GM19328 (cell line): ENCODE measurements at regions not wholly inside any gene's neighbourhood (a gene's known extent, or its start where the extent isn't known, plus 50 kb on each side); places are given as distances from the start of the nearest gene placed in this dataset.

Experiments used
- ATAC-seq: cut with Tn5 transposase; IDR thresholded peaks from one replicate; pipeline ENCODE4 v1.9.1; 2021; ENCODE audit warnings: mild to moderate bottlenecking, moderate library complexity; ENCODE audit not compliant: unreplicated experiment

- ATAC-seq: no peak
Observed at GRCh38 chr10:129020651-129021330, 446.2 kb upstream of the MGMT start.

- ATAC-seq: no peak
Observed at GRCh38 chr10:129021594-129022304, 445.3 kb upstream of the MGMT start.

- ATAC-seq: no peak
Observed at GRCh38 chr10:129023082-129023481, 444.0 kb upstream of the MGMT start.

- no peak for ATAC-seq
Observed at GRCh38 chr10:129024046-129024445, 443.0 kb upstream of the MGMT start.

- no peak for ATAC-seq
Observed at GRCh38 chr10:129025787-129026186, 441.3 kb upstream of the MGMT start.

- no peak for ATAC-seq
Observed at GRCh38 chr10:129027906-129028305, 439.1 kb upstream of the MGMT start.

- no peak for ATAC-seq
Observed at GRCh38 chr10:129028451-129028850, 438.6 kb upstream of the MGMT start.

- ATAC-seq: no peak
Observed at GRCh38 chr10:129029051-129029450, 438.0 kb upstream of the MGMT start.

- ATAC-seq: no peak
Observed at GRCh38 chr10:129029851-129030602, 437.0 kb upstream of the MGMT start.

GRCh38 chr10:129030603-129030895, 436.5 kb upstream of the MGMT start:
- no peak for ATAC-seq

GRCh38 chr10:129030996-129031843, 435.8 kb upstream of the MGMT start:
- peak; percentile 64 for ATAC-seq

GRCh38 chr10:129031844-129032150, 435.2 kb upstream of the MGMT start:
- no peak for ATAC-seq

GRCh38 chr10:129032372-129033313, 434.4 kb upstream of the MGMT start:
- no peak for ATAC-seq

- no peak for ATAC-seq
Observed at GRCh38 chr10:129033340-129033739, 433.7 kb upstream of the MGMT start.

GRCh38 chr10:129033790-129034272, 433.2 kb upstream of the MGMT start:
- no peak for ATAC-seq

- no peak for ATAC-seq
Observed at GRCh38 chr10:129035052-129035827, 431.8 kb upstream of the MGMT start.

- no peak for ATAC-seq
Observed at GRCh38 chr10:129038522-129038921, 428.5 kb upstream of the MGMT start.

- no peak for ATAC-seq
Observed at GRCh38 chr10:129039406-129040370, 427.4 kb upstream of the MGMT start.
